ENCODE measurements at regions not wholly inside any gene's neighbourhood (a gene's known extent, or its start where the extent isn't known, plus 50 kb on each side); places are given as distances from the start of the nearest gene placed in this dataset.

- H3K4me3 ChIP-seq (ENCODE audit: low read length in 3 of 3), result no peak overlapping the region
- FAIRE-seq, result no peak
- DNase-seq, result no peak
- no peaks in the 10 kb centered on the region for H3K36me3 ChIP-seq (ENCODE audit: control insufficient read depth in 2 of 3, insufficient read depth in 3 of 3, low read length in 3 of 3)
- no peak overlapping the region for H3K9ac ChIP-seq (ENCODE audit: low read length in 3 of 3)
- no peaks in the 10 kb centered on the region for H3K9me3 ChIP-seq (ENCODE audit: control insufficient read depth in 2 of 3, insufficient read depth in 1 of 3, low read length in 3 of 3)
- intact Hi-C loops (cut with DNase I), result no loop called here
- H3K27me3 ChIP-seq (ENCODE audit: control insufficient read depth, insufficient read depth, low read length), result no peaks in the 10 kb centered on the region
- H3K4me1 ChIP-seq (ENCODE audit: control insufficient read depth in 2 of 3, insufficient read depth in 2 of 3, low read depth in 1 of 3, low read length in 3 of 3), result no peaks in the 10 kb centered on the region
- TF ChIP-seq, protein P1, sequence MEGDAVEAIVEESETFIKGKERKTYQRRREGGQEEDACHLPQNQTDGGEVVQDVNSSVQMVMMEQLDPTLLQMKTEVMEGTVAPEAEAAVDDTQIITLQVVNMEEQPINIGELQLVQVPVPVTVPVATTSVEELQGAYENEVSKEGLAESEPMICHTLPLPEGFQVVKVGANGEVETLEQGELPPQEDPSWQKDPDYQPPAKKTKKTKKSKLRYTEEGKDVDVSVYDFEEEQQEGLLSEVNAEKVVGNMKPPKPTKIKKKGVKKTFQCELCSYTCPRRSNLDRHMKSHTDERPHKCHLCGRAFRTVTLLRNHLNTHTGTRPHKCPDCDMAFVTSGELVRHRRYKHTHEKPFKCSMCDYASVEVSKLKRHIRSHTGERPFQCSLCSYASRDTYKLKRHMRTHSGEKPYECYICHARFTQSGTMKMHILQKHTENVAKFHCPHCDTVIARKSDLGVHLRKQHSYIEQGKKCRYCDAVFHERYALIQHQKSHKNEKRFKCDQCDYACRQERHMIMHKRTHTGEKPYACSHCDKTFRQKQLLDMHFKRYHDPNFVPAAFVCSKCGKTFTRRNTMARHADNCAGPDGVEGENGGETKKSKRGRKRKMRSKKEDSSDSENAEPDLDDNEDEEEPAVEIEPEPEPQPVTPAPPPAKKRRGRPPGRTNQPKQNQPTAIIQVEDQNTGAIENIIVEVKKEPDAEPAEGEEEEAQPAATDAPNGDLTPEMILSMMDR (IDR thresholded peaks at IDR 0.05; ENCODE audit: borderline replicate concordance, extremely low read depth, insufficient read depth), result no peak
- no peak overlapping the region for H3K27ac ChIP-seq (ENCODE audit: low read depth in 2 of 2, low read length in 2 of 2)
Observed at GRCh38 chr6:74519163-74519562, 686.7 kb downstream of the COL12A1 start.

- H3K27ac ChIP-seq (ENCODE audit: low read depth in 2 of 2, low read length in 2 of 2), result no peak overlapping the region
- no peak for DNase-seq
- H3K9me3 ChIP-seq (ENCODE audit: control insufficient read depth in 2 of 3, insufficient read depth in 1 of 3, low read length in 3 of 3), result no peaks in the 10 kb centered on the region
- no peak for FAIRE-seq
- H3K9ac ChIP-seq (ENCODE audit: low read length in 3 of 3), result no peak overlapping the region
- H3K4me1 ChIP-seq (ENCODE audit: control insufficient read depth in 2 of 3, insufficient read depth in 2 of 3, low read depth in 1 of 3, low read length in 3 of 3), result no peaks in the 10 kb centered on the region
- H3K27me3 ChIP-seq (ENCODE audit: control insufficient read depth, insufficient read depth, low read length), result no peaks in the 10 kb centered on the region
- no peaks in the 10 kb centered on the region for H3K36me3 ChIP-seq (ENCODE audit: control insufficient read depth in 2 of 3, insufficient read depth in 3 of 3, low read length in 3 of 3)
- intact Hi-C loops (cut with DNase I), result no loop called here
- TF ChIP-seq, protein P1 (IDR thresholded peaks at IDR 0.05; ENCODE audit: borderline replicate concordance, extremely low read depth, insufficient read depth), result no peak
- no peak overlapping the region for H3K4me3 ChIP-seq (ENCODE audit: low read length in 3 of 3)
Observed at GRCh38 chr6:74518035-74518434, 687.8 kb downstream of the COL12A1 start.

- Histone ChIP-seq H3K27ac (ENCODE audit: low read depth in 2 of 2, low read length in 2 of 2) (no peak overlapping the region), H3K36me3 (ENCODE audit: control insufficient read depth in 2 of 3, insufficient read depth in 3 of 3, low read length in 3 of 3) (no peaks in the 10 kb centered on the region), H3K4me3 (ENCODE audit: low read length in 3 of 3) (no peak overlapping the region), H3K27me3 (ENCODE audit: control insufficient read depth, insufficient read depth, low read length) (no peaks in the 10 kb centered on the region), H3K9me3 (ENCODE audit: control insufficient read depth in 2 of 3, insufficient read depth in 1 of 3, low read length in 3 of 3) (no peaks in the 10 kb centered on the region), H3K4me1 (ENCODE audit: control insufficient read depth in 2 of 3, insufficient read depth in 2 of 3, low read depth in 1 of 3, low read length in 3 of 3) (no peaks in the 10 kb centered on the region), H3K9ac (ENCODE audit: low read length in 3 of 3) (no peak overlapping the region)
- TF ChIP-seq, protein P1 (IDR thresholded peaks at IDR 0.05; ENCODE audit: borderline replicate concordance, extremely low read depth, insufficient read depth), result no peak
- FAIRE-seq, result no peak
- intact Hi-C loops (cut with DNase I), result no loop called here
- no peak for DNase-seq
Observed at GRCh38 chr6:74510878-74511277, 695.0 kb downstream of the COL12A1 start.

DNA sequence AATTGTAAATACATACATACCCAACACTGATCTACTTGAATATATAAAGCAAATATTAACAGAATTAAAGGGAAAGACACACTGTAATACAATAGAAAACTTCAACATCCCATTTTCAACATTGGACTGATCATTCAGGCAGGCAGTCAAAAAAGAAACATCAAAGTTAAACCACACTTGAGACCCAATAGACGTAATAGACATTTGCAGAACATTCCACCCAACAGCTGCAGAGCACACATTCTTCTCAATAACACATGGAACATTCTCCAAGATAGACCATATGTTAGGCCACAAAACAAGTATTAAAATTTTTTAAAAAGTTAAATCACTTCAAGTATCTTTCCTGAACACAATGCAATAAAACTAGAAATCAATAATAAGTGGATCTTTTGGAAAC is 698.2 kb downstream of the COL12A1 start:
- Histone ChIP-seq H3K9me3 (ENCODE audit: control insufficient read depth in 2 of 3, insufficient read depth in 1 of 3, low read length in 3 of 3) (peaks cover 0 to 12% (median 2%) of the 10 kb centered on the region in 3 donors), H3K9ac (ENCODE audit: low read length in 3 of 3) (no peak overlapping the region), H3K27me3 (ENCODE audit: control insufficient read depth, insufficient read depth, low read length) (no peaks in the 10 kb centered on the region), H3K27ac (ENCODE audit: low read depth in 2 of 2, low read length in 2 of 2) (no peak overlapping the region), H3K4me3 (ENCODE audit: low read length in 3 of 3) (no peak overlapping the region), H3K4me1 (ENCODE audit: control insufficient read depth in 2 of 3, insufficient read depth in 2 of 3, low read depth in 1 of 3, low read length in 3 of 3) (no peaks in the 10 kb centered on the region), H3K36me3 (ENCODE audit: control insufficient read depth in 2 of 3, insufficient read depth in 3 of 3, low read length in 3 of 3) (no peaks in the 10 kb centered on the region)
- DNase-seq (no peak), FAIRE-seq (no peak)
- TF ChIP-seq, protein P1 (IDR thresholded peaks at IDR 0.05; ENCODE audit: borderline replicate concordance, extremely low read depth, insufficient read depth), result no peak
- intact Hi-C loops (cut with DNase I), result no loop called here
